Thoracic aorta (tissue), 2 donors: ENCODE measurements at regions not wholly inside any gene's neighbourhood (a gene's known extent, or its start where the extent isn't known, plus 50 kb on each side); places are given as distances from the start of the nearest gene placed in this dataset.
"Not testable (repeated sequence)": the region's sequence is repeated elsewhere in the genome, so short reads cannot be mapped to it uniquely, and the experiment has no call there.

Experiments used
- ATAC-seq: fragments of 150-250 bp; one replicate; pipeline ENCODE4 v1.8.0; 2017; ENCODE audit warnings: low read depth; ENCODE audit not compliant: insufficient number of reproducible peaks, low FRiP score
- DNase-seq: peaks from one replicate; pipeline ENCODE4 v3.0.0-alpha.2; 2020; ENCODE audit warnings: low spot score
- H3K27ac ChIP-seq, 2 donors: fragments of 200-600 bp; sonication (generic); 1 replicate in 1 of 2; 2 replicates in 1 of 2; pipeline ENCODE4 v1.5.1; 2016; ENCODE audit warnings: mild to moderate bottlenecking in 2 of 2, moderate library complexity in 2 of 2
- H3K27me3 ChIP-seq: fragments of 200-600 bp; sonication (generic); replicated peaks from 2 replicates; pipeline ENCODE4 v1.6.0; 2016; ENCODE audit warnings: mild to moderate bottlenecking; ENCODE audit not compliant: insufficient read depth
- H3K36me3 ChIP-seq: fragments of 200-600 bp; sonication (generic); one replicate; pipeline ENCODE4 v1.5.1; 2016
- H3K4me1 ChIP-seq, 2 donors: fragments of 200-600 bp; sonication (generic); 1 replicate in 1 of 2; 2 replicates in 1 of 2; pipeline versions ENCODE4 v1.5.1 to v1.6.0; 2016; ENCODE audit warnings: low read depth in 2 of 2, mild to moderate bottlenecking in 1 of 2; ENCODE audit not compliant: control insufficient read depth in 1 of 2
- H3K4me3 ChIP-seq: fragments of 200-600 bp; sonication (generic); 2 replicates; pipeline ENCODE4 v1.5.1; 2016; ENCODE audit warnings: mild to moderate bottlenecking
- H3K9me3 ChIP-seq: fragments of 200-600 bp; sonication (generic); 2 replicates; pipeline ENCODE4 v1.5.1; 2016
- CTCF ChIP-seq: fragments of 200-600 bp; sonication (generic); IDR thresholded peaks from one replicate; pipeline ENCODE4 v1.5.1; 2019; ENCODE audit warnings: antibody characterized with exemption

GRCh38 chr12:114030451-114030850, 64.3 kb upstream of the RBM19 start:
- ATAC-seq (no peak), DNase-seq (no peak)
- Histone ChIP-seq H3K9me3 (no peaks in the 10 kb centered on the region), H3K36me3 (no peaks in the 10 kb centered on the region), H3K4me1 (no peaks in the 10 kb centered on the region), H3K27me3 (no peaks in the 10 kb centered on the region), H3K27ac (no peak overlapping the region), H3K4me3 (no peak overlapping the region)
- no peak for TF ChIP-seq CTCF

- Histone ChIP-seq H3K9me3 (no peaks in the 10 kb centered on the region), H3K27me3 (no peaks in the 10 kb centered on the region), H3K36me3 (no peaks in the 10 kb centered on the region), H3K27ac (no peak overlapping the region), H3K4me1 (no peaks in the 10 kb centered on the region), H3K4me3 (no peak overlapping the region)
- DNase-seq (no peak), ATAC-seq (no peak)
- TF ChIP-seq CTCF = no peak
These were observed 60.7 kb upstream of the RBM19 start for GRCh38 chr12:114026805-114027204.

- DNase-seq (no peak), ATAC-seq (no peak)
- Histone ChIP-seq H3K36me3 (no peaks in the 10 kb centered on the region), H3K4me1 (no peaks in the 10 kb centered on the region), H3K27me3 (no peaks in the 10 kb centered on the region), H3K4me3 (no peak overlapping the region), H3K27ac (no peak overlapping the region), H3K9me3 (no peaks in the 10 kb centered on the region)
- no peak for TF ChIP-seq CTCF
These were observed 59.8 kb upstream of the RBM19 start for GRCh38 chr12:114025935-114026334.

- not testable (repeated sequence) for H3K27me3 ChIP-seq, DNase-seq, H3K4me3 ChIP-seq, H3K36me3 ChIP-seq, ATAC-seq, H3K4me1 ChIP-seq, H3K9me3 ChIP-seq, H3K27ac ChIP-seq
These were observed 56.0 kb upstream of the RBM19 start for GRCh38 chr12:114022081-114022480.

- ATAC-seq (no peak), DNase-seq (no peak)
- TF ChIP-seq CTCF = no peak
- Histone ChIP-seq H3K36me3 (no peaks in the 10 kb centered on the region), H3K27ac (no peak overlapping the region), H3K9me3 (no peaks in the 10 kb centered on the region), H3K4me1 (no peaks in the 10 kb centered on the region), H3K4me3 (no peak overlapping the region), H3K27me3 (no peaks in the 10 kb centered on the region)
These were observed 52.5 kb upstream of the RBM19 start for GRCh38 chr12:114018669-114019068.
